Common myeloid progenitor, CD34-positive (primary cell): ENCODE measurements at regions not wholly inside any gene's neighbourhood (a gene's known extent, or its start where the extent isn't known, plus 50 kb on each side); places are given as distances from the start of the nearest gene placed in this dataset.

ENCODE experiments used
- CTCF ChIA-PET: fragments of 350-600 bp; sonication (Branson Sonifier 250); formaldehyde crosslinking; loops from one replicate; lab custom pipeline; 2021; ENCODE audit warnings: antibody characterized with exemption; lab: Charles Lee
- POLR2A ChIA-PET: fragments of 350-600 bp; sonication (Branson Sonifier 250); formaldehyde crosslinking; loops from one replicate; lab custom pipeline; 2021; ENCODE audit warnings: antibody characterized with exemption; lab: Charles Lee
- DNase-seq, 3 donors: peaks; one replicate each; pipeline versions ENCODE4 v3.0.0 to v3.0.0-alpha.2; 2013
- H3K27ac ChIP-seq, 2 experiments: 1 replicate in 1 of 2; 2 replicates in 1 of 2; pipeline ENCODE4 v1.7.0; 2013; ENCODE audit warnings: inconsistent platforms in 2 of 2, low read length in 2 of 2, mild to moderate bottlenecking in 2 of 2, low read depth in 1 of 2, moderate library complexity in 1 of 2; ENCODE audit not compliant: severe bottlenecking in 2 of 2, insufficient read depth in 1 of 2, poor library complexity in 1 of 2
- H3K27me3 ChIP-seq, 5 experiments: replicated peaks in 2 of 5; 1 replicate in 3 of 5; 2 replicates in 2 of 5; pipeline versions ENCODE4 v1.6.1 to v1.7.0; 2013; ENCODE audit warnings: low read length in 4 of 5, mild to moderate bottlenecking in 2 of 5, moderate library complexity in 2 of 5, inconsistent platforms in 1 of 5; ENCODE audit not compliant: insufficient read depth in 5 of 5, control insufficient read depth in 4 of 5
- H3K36me3 ChIP-seq, 4 experiments: 1 replicate in 2 of 4; 2 replicates in 2 of 4; pipeline versions ENCODE4 v1.6.1 to v1.7.0; 2013; ENCODE audit warnings: low read length in 3 of 4, control low read depth in 1 of 4, mild to moderate bottlenecking in 1 of 4; ENCODE audit not compliant: control insufficient read depth in 4 of 4, insufficient read depth in 4 of 4
- H3K4me1 ChIP-seq, 4 experiments: 1 replicate in 3 of 4; 2 replicates in 1 of 4; pipeline versions ENCODE4 v1.6.1 to v1.7.1; 2013; ENCODE audit warnings: low read length in 3 of 4, mild to moderate bottlenecking in 3 of 4, control low read depth in 1 of 4, inconsistent platforms in 1 of 4, moderate library complexity in 1 of 4; ENCODE audit not compliant: control insufficient read depth in 4 of 4, insufficient read depth in 4 of 4; ENCODE audit errors: control extremely low read depth in 1 of 4
- H3K4me3 ChIP-seq, 7 experiments: 1 replicate in 4 of 7; 2 replicates in 3 of 7; pipeline versions ENCODE4 v1.5.1 to v1.7.0; 2013; ENCODE audit warnings: mild to moderate bottlenecking in 7 of 7, low read length in 6 of 7, moderate library complexity in 6 of 7, inconsistent platforms in 2 of 7, low read depth in 2 of 7, control low read depth in 1 of 7; ENCODE audit not compliant: insufficient read depth in 4 of 7, control insufficient read depth in 1 of 7; ENCODE audit errors: extremely low read depth in 1 of 7
- H3K9me3 ChIP-seq, 5 experiments: 1 replicate in 4 of 5; 2 replicates in 1 of 5; pipeline versions ENCODE4 v1.6.1 to v1.7.1; 2013; ENCODE audit warnings: low read length in 4 of 5, mild to moderate bottlenecking in 2 of 5, inconsistent platforms in 1 of 5, low read depth in 1 of 5, moderate library complexity in 1 of 5; ENCODE audit not compliant: control insufficient read depth in 4 of 5, insufficient read depth in 2 of 5; ENCODE audit errors: control extremely low read depth in 1 of 5
- WGBS: methylation state at CpG from one replicate; pipeline ENCODE4 v1.1.5; 2013; ENCODE audit not compliant: insufficient coverage; 5-methylcytosine and 5-hydroxymethylcytosine counted together

DNA sequence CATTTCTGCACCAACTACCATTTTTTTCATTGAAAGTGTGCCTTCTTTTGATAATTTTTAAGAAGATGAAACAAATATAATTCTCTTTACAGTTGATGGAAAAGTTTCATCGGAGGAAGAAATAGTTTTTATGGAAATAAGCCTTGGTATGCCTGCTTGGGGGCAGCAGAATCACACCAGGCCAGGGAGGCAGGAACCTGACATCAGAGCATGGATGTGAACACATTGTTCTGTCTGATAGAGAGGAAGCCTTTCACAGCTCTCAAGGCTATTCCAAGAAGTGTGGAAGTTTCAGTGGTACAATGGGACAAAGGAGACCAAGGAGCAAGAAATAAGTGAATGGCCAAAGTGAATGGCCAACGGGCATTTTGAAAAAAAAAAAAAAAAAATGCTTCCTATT is 162.2 kb upstream of the KCNK2 start:
- H3K4me1 ChIP-seq = no peaks in the 10 kb centered on the region
- H3K27me3 ChIP-seq = no peaks in the 10 kb centered on the region
- H3K36me3 ChIP-seq = no peaks in the 10 kb centered on the region
- WGBS = 100% methylated on average over 1 of the region's 2 CpGs
- no peak for DNase-seq
- H3K9me3 ChIP-seq = no peaks in the 10 kb centered on the region
- ChIA-PET CTCF (no interaction called here), POLR2A (no interaction called here)
- no peak overlapping the region for H3K4me3 ChIP-seq
- no peak overlapping the region for H3K27ac ChIP-seq

DNA sequence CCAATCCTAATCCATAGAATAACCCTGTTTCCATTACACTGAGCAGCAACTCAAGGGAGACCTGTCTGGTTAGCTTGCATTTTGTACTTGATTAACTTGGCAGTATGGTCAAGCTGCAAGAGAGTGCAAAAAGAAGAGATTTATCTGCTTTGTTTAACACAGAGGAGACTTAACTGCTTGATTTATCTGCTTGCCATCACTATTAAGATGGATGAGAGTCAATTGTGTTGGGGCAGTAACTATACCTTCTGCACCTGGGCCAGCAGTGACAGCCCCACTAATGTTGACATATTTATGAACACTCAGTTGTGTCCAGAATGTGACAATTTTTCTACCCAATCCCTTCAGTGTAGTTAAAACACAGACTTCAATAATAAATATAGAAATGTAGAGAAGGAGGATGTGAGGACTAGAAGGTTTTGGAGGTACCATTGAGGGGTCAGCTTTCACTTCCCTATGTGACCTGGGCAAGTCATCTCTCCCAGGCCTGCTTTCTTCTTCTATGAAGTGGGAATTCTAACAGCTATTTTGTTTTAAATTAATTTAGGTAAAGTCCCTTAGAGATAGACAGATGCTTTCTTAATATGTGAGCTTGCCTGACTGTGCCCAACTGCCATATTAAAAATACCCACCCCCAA is 159.1 kb upstream of the KCNK2 start:
- H3K27ac ChIP-seq = no peak overlapping the region
- no peaks in the 10 kb centered on the region for H3K4me1 ChIP-seq
- CTCF ChIA-PET = interaction anchor here (0.6 kb wide), 1 partner anchor 15 kb away, joined by 4 read pairs; no protein-coding TSS in a partner anchor
- H3K4me3 ChIP-seq = no peak overlapping the region
- no peaks in the 10 kb centered on the region for H3K36me3 ChIP-seq
- no peaks in the 10 kb centered on the region for H3K9me3 ChIP-seq
- no peak for DNase-seq
- H3K27me3 ChIP-seq = no peaks in the 10 kb centered on the region
- POLR2A ChIA-PET = no interaction called here

DNA sequence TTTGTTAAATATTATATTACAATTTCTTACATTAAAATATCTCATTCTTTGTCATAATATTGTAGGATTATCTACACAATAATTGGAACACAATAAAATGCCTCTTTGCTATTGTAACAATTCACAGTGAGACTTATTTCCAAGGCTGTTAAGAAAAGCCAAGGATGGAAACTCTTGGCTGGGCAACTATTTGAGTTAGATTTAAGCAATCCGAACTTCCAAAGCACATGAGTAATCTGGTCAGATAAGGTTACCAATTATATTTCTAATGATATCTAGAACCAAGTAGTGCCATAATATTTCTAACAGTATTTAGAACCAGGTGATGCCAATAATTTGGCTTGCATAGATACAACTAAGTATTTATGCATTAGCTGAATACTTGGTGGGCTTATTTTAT is 154.7 kb upstream of the KCNK2 start:
- H3K27me3 ChIP-seq = no peaks in the 10 kb centered on the region
- POLR2A ChIA-PET = no interaction called here
- no peaks in the 10 kb centered on the region for H3K4me1 ChIP-seq
- CTCF ChIA-PET = no interaction called here
- no peak overlapping the region for H3K4me3 ChIP-seq
- H3K9me3 ChIP-seq = no peaks in the 10 kb centered on the region
- no peak overlapping the region for H3K27ac ChIP-seq
- no peaks in the 10 kb centered on the region for H3K36me3 ChIP-seq
- no peak for DNase-seq
- WGBS = no CpG with 5 or more reads among the region's 1 CpG

DNA sequence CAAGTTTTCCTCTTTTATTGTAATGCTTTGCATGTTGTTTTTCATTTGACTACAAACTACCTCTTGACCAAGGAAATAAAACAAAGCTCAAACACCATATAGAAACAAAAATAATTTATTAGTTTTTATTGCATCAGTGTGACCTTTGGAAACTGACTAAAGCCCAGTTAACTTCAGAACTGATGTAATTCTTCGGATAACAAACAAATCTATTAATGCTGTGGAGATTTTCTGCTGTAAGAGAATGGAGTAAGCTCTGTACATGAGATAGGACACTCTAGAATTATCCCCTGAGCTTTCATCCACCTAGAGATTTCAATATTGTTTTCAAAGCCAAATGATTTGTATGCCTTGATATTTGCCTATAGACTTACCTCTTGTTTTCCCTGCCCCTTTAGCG is 154.0 kb upstream of the KCNK2 start:
- Histone ChIP-seq H3K9me3 (no peaks in the 10 kb centered on the region), H3K27ac (no peak overlapping the region), H3K36me3 (no peaks in the 10 kb centered on the region), H3K4me3 (no peak overlapping the region), H3K27me3 (no peaks in the 10 kb centered on the region), H3K4me1 (no peaks in the 10 kb centered on the region)
- CTCF ChIA-PET = no interaction called here
- no peak for DNase-seq
- POLR2A ChIA-PET = no interaction called here
- WGBS = no CpG with 5 or more reads among the region's 2 CpGs

DNA sequence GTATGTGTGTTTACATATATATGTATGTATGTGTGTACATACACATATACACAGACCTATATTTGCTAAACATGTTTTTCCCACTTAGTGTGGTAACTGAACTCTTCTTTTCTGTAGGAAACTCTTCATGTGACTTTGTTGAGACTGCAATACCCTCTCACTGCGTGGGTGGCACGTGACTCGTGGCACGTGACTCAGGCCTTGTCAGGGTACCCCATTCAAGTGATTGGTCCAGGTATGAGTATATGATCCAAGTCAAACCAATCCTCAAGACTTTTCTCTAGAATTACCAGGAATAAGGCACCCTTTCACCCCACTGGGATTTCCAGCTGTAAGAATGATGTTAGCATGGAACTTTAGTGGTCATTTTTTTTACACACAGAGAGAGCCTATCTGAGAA is 149.2 kb upstream of the KCNK2 start:
- H3K27ac ChIP-seq = no peak overlapping the region
- H3K9me3 ChIP-seq = no peaks in the 10 kb centered on the region
- DNase-seq = no peak
- no peak overlapping the region for H3K4me3 ChIP-seq
- H3K27me3 ChIP-seq = no peaks in the 10 kb centered on the region
- 96% methylated on average over 4 of the region's 4 CpGs for WGBS
- ChIA-PET POLR2A (no interaction called here), CTCF (no interaction called here)
- H3K4me1 ChIP-seq = no peaks in the 10 kb centered on the region
- no peaks in the 10 kb centered on the region for H3K36me3 ChIP-seq

DNA sequence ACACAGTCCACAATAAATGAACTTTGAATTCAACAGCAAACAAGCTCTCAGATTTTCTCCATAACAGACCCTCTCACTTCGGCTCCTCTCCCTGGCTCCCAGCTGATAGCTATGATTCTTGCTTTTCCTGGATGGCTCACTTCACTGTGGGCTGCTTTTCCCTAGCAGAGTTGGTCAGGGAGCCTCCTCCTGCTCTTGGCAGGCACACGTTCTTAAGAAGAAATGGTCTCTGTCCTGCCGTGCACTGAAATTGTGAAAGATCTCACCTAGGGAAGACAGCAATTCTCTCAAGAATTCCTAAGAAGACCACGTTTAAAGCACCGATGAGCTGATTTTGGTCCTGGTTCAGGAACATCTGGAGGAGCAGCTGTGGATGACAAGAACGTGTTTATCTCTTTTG is 148.5 kb upstream of the KCNK2 start:
- POLR2A ChIA-PET = no interaction called here
- no peak overlapping the region for H3K4me3 ChIP-seq
- WGBS = 85% methylated on average over 5 of the region's 6 CpGs
- H3K9me3 ChIP-seq = no peaks in the 10 kb centered on the region
- DNase-seq = no peak
- no peaks in the 10 kb centered on the region for H3K4me1 ChIP-seq
- CTCF ChIA-PET = no interaction called here
- no peaks in the 10 kb centered on the region for H3K36me3 ChIP-seq
- no peaks in the 10 kb centered on the region for H3K27me3 ChIP-seq
- no peak overlapping the region for H3K27ac ChIP-seq

DNA sequence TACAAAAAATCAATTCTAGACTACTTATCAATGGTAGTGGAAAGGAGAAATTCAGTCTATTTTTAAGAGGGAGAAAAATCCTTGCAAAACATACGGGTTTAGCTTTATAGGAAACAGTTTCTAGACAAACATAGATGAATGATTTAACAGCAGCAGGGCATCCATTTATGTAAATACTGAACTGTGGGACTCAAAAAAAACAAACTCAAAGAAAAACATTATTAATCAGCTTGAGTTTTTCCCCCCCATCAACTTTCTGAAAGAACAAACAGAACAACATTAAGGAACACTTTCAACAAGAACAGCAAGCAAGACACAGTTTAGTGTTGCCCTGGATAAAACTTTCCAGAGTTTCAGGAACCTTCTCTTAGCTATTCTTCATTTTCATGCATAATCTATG is 147.3 kb upstream of the KCNK2 start:
- WGBS = no CpG with 5 or more reads among the region's 1 CpG
- Histone ChIP-seq H3K4me1 (no peaks in the 10 kb centered on the region), H3K27ac (no peak overlapping the region), H3K27me3 (no peaks in the 10 kb centered on the region), H3K4me3 (no peak overlapping the region), H3K9me3 (no peaks in the 10 kb centered on the region), H3K36me3 (no peaks in the 10 kb centered on the region)
- ChIA-PET POLR2A (no interaction called here), CTCF (interaction anchor here (1.0 kb wide), 1 partner anchor 24 kb away, joined by 4 read pairs; no protein-coding TSS in a partner anchor)
- no peak for DNase-seq
